NB4 (cell line): ENCODE measurements at regions not wholly inside any gene's neighbourhood (a gene's known extent, or its start where the extent isn't known, plus 50 kb on each side); places are given as distances from the start of the nearest gene placed in this dataset.
"Not testable (repeated sequence)": the region's sequence is repeated elsewhere in the genome, so short reads cannot be mapped to it uniquely, and the experiment has no call there.

Experiments
- DNase-seq: peaks from one replicate; pipeline ENCODE4 v3.0.0; 2010; ENCODE audit warnings: low read depth
- H3K4me3 ChIP-seq: one replicate; pipeline ENCODE4 v1.5.1; 2011; ENCODE audit warnings: mild to moderate bottlenecking, low read depth, low read length, moderate library complexity
- MYC ChIP-seq: IDR thresholded peaks from 2 replicates; pipeline ENCODE4 v1.6.1; 2011; ENCODE audit warnings: low read depth, low read length
- POLR2A ChIP-seq: IDR thresholded peaks from 2 replicates; pipeline ENCODE4 v1.6.1; 2011; ENCODE audit warnings: mild to moderate bottlenecking; ENCODE audit not compliant: insufficient read length; ENCODE audit errors: extremely low read depth
- TF ChIP-seq, protein P1 (sequence below): IDR thresholded peaks from 2 replicates; pipeline ENCODE4 v1.6.1; 2011; ENCODE audit warnings: low read depth, low read length
- TF ChIP-seq, protein P2 (sequence below): IDR thresholded peaks from one replicate; pipeline ENCODE4 v1.5.1; 2012; ENCODE audit warnings: low read depth, low read length

DNA sequence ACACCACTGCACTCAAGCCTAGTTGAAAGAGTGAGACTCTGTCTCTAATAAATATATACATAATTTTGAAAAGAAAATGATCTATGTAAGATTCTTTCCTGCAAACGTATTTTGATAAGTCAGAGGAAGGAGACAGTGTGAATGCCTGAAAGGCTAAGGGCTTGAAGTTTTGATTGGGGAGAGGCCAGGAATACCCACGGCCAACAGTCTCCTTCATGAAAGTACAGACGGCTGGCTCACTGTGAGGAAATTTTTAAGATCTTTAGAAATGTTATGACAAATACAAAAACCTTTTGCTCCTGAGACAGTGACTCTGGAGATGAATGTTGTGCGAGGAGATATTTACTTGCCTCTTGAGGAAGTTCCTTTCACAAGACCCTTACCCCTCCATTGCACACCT, 111.4 kb upstream of the KLHL13 start:
- no peak for TF ChIP-seq POLR2A
- TF ChIP-seq MYC: no peak
- TF ChIP-seq, protein P1, sequence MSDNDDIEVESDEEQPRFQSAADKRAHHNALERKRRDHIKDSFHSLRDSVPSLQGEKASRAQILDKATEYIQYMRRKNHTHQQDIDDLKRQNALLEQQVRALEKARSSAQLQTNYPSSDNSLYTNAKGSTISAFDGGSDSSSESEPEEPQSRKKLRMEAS: no peak
- TF ChIP-seq, protein P2, sequence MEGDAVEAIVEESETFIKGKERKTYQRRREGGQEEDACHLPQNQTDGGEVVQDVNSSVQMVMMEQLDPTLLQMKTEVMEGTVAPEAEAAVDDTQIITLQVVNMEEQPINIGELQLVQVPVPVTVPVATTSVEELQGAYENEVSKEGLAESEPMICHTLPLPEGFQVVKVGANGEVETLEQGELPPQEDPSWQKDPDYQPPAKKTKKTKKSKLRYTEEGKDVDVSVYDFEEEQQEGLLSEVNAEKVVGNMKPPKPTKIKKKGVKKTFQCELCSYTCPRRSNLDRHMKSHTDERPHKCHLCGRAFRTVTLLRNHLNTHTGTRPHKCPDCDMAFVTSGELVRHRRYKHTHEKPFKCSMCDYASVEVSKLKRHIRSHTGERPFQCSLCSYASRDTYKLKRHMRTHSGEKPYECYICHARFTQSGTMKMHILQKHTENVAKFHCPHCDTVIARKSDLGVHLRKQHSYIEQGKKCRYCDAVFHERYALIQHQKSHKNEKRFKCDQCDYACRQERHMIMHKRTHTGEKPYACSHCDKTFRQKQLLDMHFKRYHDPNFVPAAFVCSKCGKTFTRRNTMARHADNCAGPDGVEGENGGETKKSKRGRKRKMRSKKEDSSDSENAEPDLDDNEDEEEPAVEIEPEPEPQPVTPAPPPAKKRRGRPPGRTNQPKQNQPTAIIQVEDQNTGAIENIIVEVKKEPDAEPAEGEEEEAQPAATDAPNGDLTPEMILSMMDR: no peak
- H3K4me3 ChIP-seq: no peak overlapping the region
- DNase-seq: no peak

DNA sequence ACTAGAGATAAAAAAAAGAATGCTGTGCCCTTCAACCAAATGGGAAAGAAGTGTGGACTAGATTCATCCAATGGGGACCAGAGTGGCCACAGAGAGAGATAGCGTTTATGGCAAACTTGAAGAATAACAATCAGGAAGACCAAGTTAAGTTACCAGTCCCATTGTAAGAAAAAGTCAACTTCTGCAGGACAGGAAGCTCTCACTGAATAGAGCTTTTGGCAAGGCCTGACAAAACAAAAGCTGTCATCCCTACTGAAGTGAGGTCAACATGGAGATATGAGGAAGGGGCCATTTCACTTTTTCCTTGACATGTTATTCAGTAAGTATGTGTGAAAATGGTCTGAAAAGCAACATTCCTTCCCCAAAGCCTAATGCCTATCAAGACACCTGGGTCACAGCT, 111.8 kb upstream of the KLHL13 start:
- DNase-seq: no peak
- TF ChIP-seq POLR2A (no peak), MYC (no peak)
- TF ChIP-seq, protein P2: no peak
- TF ChIP-seq, protein P1: no peak
- no peak overlapping the region for H3K4me3 ChIP-seq

DNA sequence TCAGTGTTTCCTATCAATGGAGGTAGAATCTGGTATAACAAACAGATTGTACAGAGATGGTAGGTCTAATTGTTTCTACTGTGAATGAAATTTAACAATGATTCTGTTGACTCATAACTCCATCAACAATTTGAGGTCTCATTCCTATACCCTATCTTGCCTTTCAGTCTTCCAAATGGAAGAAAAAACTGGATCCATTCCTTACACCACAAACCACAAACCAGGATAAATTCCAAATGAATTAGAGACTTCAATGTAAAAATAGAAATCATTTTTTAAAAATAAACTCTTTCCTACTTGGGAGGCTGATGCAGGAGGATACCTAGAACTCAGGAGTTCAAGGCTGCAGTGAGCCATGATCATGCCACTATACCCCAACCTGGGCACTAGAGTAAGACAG, 114.4 kb upstream of the WDR44 start:
- TF ChIP-seq POLR2A: no peak
- TF ChIP-seq, protein P1: no peak
- no peak for TF ChIP-seq MYC
- TF ChIP-seq, protein P2: no peak
- no peak for DNase-seq
- no peak overlapping the region for H3K4me3 ChIP-seq

DNA sequence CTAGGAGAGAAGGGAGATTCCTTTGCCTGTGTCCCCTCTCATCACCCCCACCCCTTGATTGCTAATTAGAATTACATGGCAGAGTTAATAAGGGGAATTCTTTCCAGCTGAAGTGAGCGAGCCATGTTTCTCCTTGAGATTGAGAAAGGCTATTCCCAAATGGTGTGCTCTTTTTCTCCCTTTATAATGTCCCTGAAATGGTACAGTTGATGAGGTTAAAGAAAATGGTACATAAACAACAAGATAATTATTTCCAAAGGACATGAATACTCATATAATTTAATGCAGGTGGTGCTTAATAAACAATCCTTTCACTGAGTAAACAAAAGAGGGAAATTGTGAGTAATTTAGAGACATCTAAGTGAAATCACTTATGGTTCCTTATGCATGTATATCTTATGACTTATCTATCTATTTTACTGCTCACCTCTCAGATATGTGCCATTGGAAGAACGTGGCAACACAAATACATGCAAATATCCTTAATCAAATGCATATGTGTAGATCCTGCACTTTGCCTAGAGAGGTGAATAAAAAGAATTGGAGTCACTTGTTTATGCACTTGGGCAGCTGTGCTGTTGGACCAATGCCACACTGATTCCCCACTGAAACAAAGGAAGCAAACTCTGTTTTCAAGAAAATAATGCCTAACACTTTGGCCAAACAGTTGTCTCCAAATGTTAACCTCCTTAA, 106.6 kb upstream of the WDR44 start:
- no peak for DNase-seq
- no peak overlapping the region for H3K4me3 ChIP-seq
- no peak for TF ChIP-seq MYC
- TF ChIP-seq POLR2A: no peak
- TF ChIP-seq, protein P2: no peak
- TF ChIP-seq, protein P1: no peak

DNA sequence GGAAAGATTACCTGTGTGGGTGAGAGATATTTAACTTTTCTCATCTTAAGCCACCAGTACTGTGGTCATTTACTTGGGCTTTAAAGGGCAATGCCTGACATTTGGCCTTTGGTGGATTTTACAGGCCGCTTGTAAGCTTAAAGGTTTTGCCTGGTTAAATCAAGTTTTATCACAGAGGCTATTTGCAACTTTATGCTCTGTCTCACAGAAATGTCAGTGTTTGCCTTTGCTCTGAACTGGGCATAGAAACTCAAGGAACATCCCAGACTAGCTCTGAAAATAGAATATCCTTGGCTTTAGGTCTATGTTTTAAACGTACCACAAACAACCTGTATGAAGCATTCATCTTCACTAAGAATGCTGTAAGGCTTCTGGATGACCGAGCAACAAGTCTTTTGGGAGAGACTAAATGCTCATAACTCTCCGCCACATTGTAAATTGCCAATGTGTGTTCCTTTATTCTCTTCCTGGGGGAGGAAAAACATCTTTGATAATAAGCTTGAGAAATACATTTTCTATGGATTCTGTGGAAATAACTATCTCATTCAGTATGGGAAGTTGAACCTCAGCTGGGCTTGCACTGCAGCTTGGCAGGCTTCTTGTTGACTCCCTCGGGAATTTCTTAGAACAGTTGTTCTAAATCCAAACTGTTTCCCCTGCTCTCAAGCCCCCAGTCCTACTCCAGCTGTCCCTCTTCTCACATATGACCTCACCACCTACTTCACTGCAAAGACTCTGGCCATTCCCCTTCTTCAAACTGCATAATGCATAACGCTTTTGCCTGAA, 105.8 kb upstream of the WDR44 start:
- DNase-seq: no peak
- H3K4me3 ChIP-seq: no peak overlapping the region
- TF ChIP-seq POLR2A (no peak), MYC (no peak)
- TF ChIP-seq, protein P1: no peak
- TF ChIP-seq, protein P2: no peak

DNA sequence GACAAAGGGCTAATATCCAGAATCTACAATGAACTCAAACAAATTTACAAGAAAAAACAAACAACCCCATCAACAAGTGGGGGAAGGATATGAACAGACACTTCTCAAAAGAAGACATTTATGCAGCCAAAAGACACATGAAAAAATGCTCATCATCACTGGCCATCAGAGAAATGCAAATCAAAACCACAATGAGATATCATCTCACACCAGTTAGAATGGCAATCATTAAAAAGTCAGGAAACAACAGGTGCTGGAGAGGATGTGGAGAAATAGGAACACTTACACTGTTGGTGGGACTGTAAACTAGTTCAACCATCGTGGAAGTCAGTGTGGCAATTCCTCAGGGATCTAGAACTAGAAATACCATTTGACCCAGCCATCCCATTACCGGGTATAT, 98.9 kb upstream of the WDR44 start:
- DNase-seq, H3K4me3 ChIP-seq: not testable (repeated sequence)
